ENCODE measurements at regions not wholly inside any gene's neighbourhood (a gene's known extent, or its start where the extent isn't known, plus 50 kb on each side); places are given as distances from the start of the nearest gene placed in this dataset.

DNA sequence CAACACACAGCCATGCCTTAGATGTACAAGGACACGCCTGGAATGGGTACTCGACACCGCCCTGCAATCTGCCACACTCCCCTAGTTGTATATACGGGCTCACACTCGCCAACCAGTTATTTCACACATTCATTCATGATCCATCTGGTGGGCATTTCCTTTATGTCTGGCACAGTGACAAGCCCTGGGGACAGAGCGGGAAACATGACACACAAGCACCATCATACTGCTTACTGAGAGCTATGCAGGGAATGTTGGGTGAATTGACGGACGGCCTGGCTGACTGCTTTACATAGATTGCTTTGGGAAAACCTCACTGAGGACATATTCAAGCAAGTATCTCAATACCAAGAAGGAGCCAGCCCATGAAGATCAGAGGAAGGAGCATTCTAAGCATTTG, 448.0 kb upstream of the SPRED2 start:
- Histone ChIP-seq H3K36me3 (ENCODE audit: control insufficient read depth, insufficient read depth, low read length) (no peaks in the 10 kb centered on the region), H3K9me3 (ENCODE audit: control insufficient read depth, low read length) (no peaks in the 10 kb centered on the region), H3K27ac (ENCODE audit: low read depth, low read length, severe bottlenecking) (no peak overlapping the region), H3K4me1 (ENCODE audit: control insufficient read depth, insufficient read depth, low read length, poor library complexity, severe bottlenecking) (peaks cover 28% of the 10 kb centered on the region), H3K4me3 (ENCODE audit: extremely low read depth, insufficient read depth, low read length, poor library complexity, severe bottlenecking) (no peak overlapping the region)
- WGBS, 2 experiments (ENCODE audit: insufficient coverage in 2 of 2), result 75 to 83% methylated on average over 7 of the region's 8 CpGs

- WGBS, 2 experiments (ENCODE audit: insufficient coverage in 2 of 2), result 71 to 83% methylated on average over 3 of the region's 3 CpGs
- peaks cover 28% of the 10 kb centered on the region for H3K4me1 ChIP-seq (ENCODE audit: control insufficient read depth, insufficient read depth, low read length, poor library complexity, severe bottlenecking)
- no peak overlapping the region for H3K4me3 ChIP-seq (ENCODE audit: extremely low read depth, insufficient read depth, low read length, poor library complexity, severe bottlenecking)
- peak overlapping the region; percentile 95 for H3K27ac ChIP-seq (ENCODE audit: low read depth, low read length, severe bottlenecking)
- H3K36me3 ChIP-seq (ENCODE audit: control insufficient read depth, insufficient read depth, low read length), result no peaks in the 10 kb centered on the region
- H3K9me3 ChIP-seq (ENCODE audit: control insufficient read depth, low read length), result no peaks in the 10 kb centered on the region
Measured at GRCh38 chr2:65878011-65878340, 445.6 kb upstream of the SPRED2 start.

- H3K36me3 ChIP-seq (ENCODE audit: control insufficient read depth, insufficient read depth, low read length), result no peaks in the 10 kb centered on the region
- H3K4me1 ChIP-seq (ENCODE audit: control insufficient read depth, insufficient read depth, low read length, poor library complexity, severe bottlenecking), result peaks cover 28% of the 10 kb centered on the region
- WGBS, 2 experiments (ENCODE audit: insufficient coverage in 2 of 2), result 63 to 89% methylated on average over 3 to 6 of the region's 7 CpGs
- no peak overlapping the region for H3K4me3 ChIP-seq (ENCODE audit: extremely low read depth, insufficient read depth, low read length, poor library complexity, severe bottlenecking)
- no peaks in the 10 kb centered on the region for H3K9me3 ChIP-seq (ENCODE audit: control insufficient read depth, low read length)
- H3K27ac ChIP-seq (ENCODE audit: low read depth, low read length, severe bottlenecking), result peak overlapping the region; percentile 95
Measured at GRCh38 chr2:65877331-65878010, 445.1 kb upstream of the SPRED2 start.

GRCh38 chr2:65876114-65876513, 443.7 kb upstream of the SPRED2 start:
- no peak overlapping the region for H3K27ac ChIP-seq (ENCODE audit: low read depth, low read length, severe bottlenecking)
- H3K4me1 ChIP-seq (ENCODE audit: control insufficient read depth, insufficient read depth, low read length, poor library complexity, severe bottlenecking), result peaks cover 21% of the 10 kb centered on the region
- no peak overlapping the region for H3K4me3 ChIP-seq (ENCODE audit: extremely low read depth, insufficient read depth, low read length, poor library complexity, severe bottlenecking)
- no peaks in the 10 kb centered on the region for H3K9me3 ChIP-seq (ENCODE audit: control insufficient read depth, low read length)
- 100% methylated on average over 1 of the region's 2 CpGs for WGBS, 2 experiments (ENCODE audit: insufficient coverage in 2 of 2)
- H3K36me3 ChIP-seq (ENCODE audit: control insufficient read depth, insufficient read depth, low read length), result no peaks in the 10 kb centered on the region

- no peak overlapping the region for H3K4me3 ChIP-seq (ENCODE audit: extremely low read depth, insufficient read depth, low read length, poor library complexity, severe bottlenecking)
- WGBS, 2 experiments (ENCODE audit: insufficient coverage in 2 of 2), result 80 to 83% methylated on average over 1 of the region's 2 CpGs
Measured at GRCh38 chr2:65870826-65871225, 438.4 kb upstream of the SPRED2 start.

DNA sequence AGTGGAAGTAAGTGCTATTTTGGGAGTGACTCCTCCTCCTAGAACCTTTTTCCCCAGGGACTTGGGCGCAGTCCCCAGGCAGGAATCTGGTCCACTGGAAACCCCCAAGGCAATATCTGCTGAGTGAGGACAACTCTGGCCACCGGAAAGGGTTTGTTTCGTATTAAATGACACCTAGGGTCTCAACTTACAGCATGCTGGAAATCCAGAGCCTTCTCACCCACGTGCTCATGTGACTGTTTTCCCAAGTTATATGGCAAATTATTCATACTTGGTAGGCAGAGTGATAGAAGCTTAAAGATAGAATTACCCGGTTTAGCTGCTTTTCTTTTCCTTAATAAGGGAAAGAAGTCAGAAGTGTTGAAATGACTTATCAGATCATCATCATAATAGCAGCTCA, 436.9 kb upstream of the SPRED2 start:
- Histone ChIP-seq H3K4me1 (ENCODE audit: control insufficient read depth, insufficient read depth, low read length, poor library complexity, severe bottlenecking) (no peaks in the 10 kb centered on the region), H3K36me3 (ENCODE audit: control insufficient read depth, insufficient read depth, low read length) (no peaks in the 10 kb centered on the region), H3K9me3 (ENCODE audit: control insufficient read depth, low read length) (no peaks in the 10 kb centered on the region), H3K4me3 (ENCODE audit: extremely low read depth, insufficient read depth, low read length, poor library complexity, severe bottlenecking) (no peak overlapping the region), H3K27ac (ENCODE audit: low read depth, low read length, severe bottlenecking) (no peak overlapping the region)
- WGBS, 2 experiments (ENCODE audit: insufficient coverage in 2 of 2), result 90 to 100% methylated on average over 2 to 3 of the region's 5 CpGs

More at GRCh38 chr2:65870826-65871225, 438.4 kb upstream of the SPRED2 start:
- Histone ChIP-seq H3K27ac (ENCODE audit: low read depth, low read length, severe bottlenecking) (no peak overlapping the region), H3K36me3 (ENCODE audit: control insufficient read depth, insufficient read depth, low read length) (no peaks in the 10 kb centered on the region), H3K9me3 (ENCODE audit: control insufficient read depth, low read length) (no peaks in the 10 kb centered on the region), H3K4me1 (ENCODE audit: control insufficient read depth, insufficient read depth, low read length, poor library complexity, severe bottlenecking) (no peaks in the 10 kb centered on the region)

- H3K27ac ChIP-seq (ENCODE audit: low read depth, low read length, severe bottlenecking), result no peak overlapping the region
- no peaks in the 10 kb centered on the region for H3K4me1 ChIP-seq (ENCODE audit: control insufficient read depth, insufficient read depth, low read length, poor library complexity, severe bottlenecking)
- H3K36me3 ChIP-seq (ENCODE audit: control insufficient read depth, insufficient read depth, low read length), result no peaks in the 10 kb centered on the region
- H3K4me3 ChIP-seq (ENCODE audit: extremely low read depth, insufficient read depth, low read length, poor library complexity, severe bottlenecking), result no peak overlapping the region
- no peaks in the 10 kb centered on the region for H3K9me3 ChIP-seq (ENCODE audit: control insufficient read depth, low read length)
- WGBS, 2 experiments (ENCODE audit: insufficient coverage in 2 of 2), result 80 to 86% methylated on average over 2 of the region's 5 CpGs
Measured at GRCh38 chr2:65868177-65868576, 435.8 kb upstream of the SPRED2 start.

GRCh38 chr2:65867446-65867845, 435.0 kb upstream of the SPRED2 start:
- H3K4me1 ChIP-seq (ENCODE audit: control insufficient read depth, insufficient read depth, low read length, poor library complexity, severe bottlenecking), result no peaks in the 10 kb centered on the region
- H3K27ac ChIP-seq (ENCODE audit: low read depth, low read length, severe bottlenecking), result no peak overlapping the region
- H3K4me3 ChIP-seq (ENCODE audit: extremely low read depth, insufficient read depth, low read length, poor library complexity, severe bottlenecking), result no peak overlapping the region
- no peaks in the 10 kb centered on the region for H3K36me3 ChIP-seq (ENCODE audit: control insufficient read depth, insufficient read depth, low read length)
- H3K9me3 ChIP-seq (ENCODE audit: control insufficient read depth, low read length), result no peaks in the 10 kb centered on the region
- WGBS, 2 experiments (ENCODE audit: insufficient coverage in 2 of 2), result 96 to 100% methylated on average over 2 to 4 of the region's 4 CpGs

DNA sequence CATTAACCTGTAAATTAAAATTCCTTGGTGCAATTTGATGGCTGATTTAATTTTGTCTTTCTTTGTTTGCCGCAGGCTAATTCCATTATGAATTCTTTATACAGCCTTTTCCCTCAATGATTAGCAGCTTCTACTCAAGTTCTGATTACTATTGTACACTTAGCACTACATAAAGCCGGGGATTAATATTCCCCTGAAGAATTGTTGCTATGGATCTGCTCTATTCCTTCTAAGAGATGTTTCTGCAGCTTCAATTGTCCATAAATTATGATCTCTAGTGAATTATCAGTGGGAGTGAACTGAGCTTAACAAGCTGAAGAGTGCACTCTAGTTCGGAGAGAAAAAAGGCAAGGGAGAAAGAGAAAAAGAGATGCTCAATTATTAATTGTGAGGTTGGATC, 433.7 kb upstream of the SPRED2 start:
- Histone ChIP-seq H3K4me3 (ENCODE audit: extremely low read depth, insufficient read depth, low read length, poor library complexity, severe bottlenecking) (no peak overlapping the region), H3K4me1 (ENCODE audit: control insufficient read depth, insufficient read depth, low read length, poor library complexity, severe bottlenecking) (no peaks in the 10 kb centered on the region), H3K36me3 (ENCODE audit: control insufficient read depth, insufficient read depth, low read length) (no peaks in the 10 kb centered on the region), H3K9me3 (ENCODE audit: control insufficient read depth, low read length) (no peaks in the 10 kb centered on the region), H3K27ac (ENCODE audit: low read depth, low read length, severe bottlenecking) (no peak overlapping the region)
- WGBS, 2 experiments (ENCODE audit: insufficient coverage in 2 of 2), result 71% methylated on average over 1 of the region's 3 CpGs; no CpG with 5 or more reads in 1 of the 2 experiments

GRCh38 chr2:65864619-65865018, 432.2 kb upstream of the SPRED2 start:
- no peak overlapping the region for H3K27ac ChIP-seq (ENCODE audit: low read depth, low read length, severe bottlenecking)
- no CpG with 5 or more reads among the region's 5 CpGs for WGBS, 2 experiments (ENCODE audit: insufficient coverage in 2 of 2)

DNA sequence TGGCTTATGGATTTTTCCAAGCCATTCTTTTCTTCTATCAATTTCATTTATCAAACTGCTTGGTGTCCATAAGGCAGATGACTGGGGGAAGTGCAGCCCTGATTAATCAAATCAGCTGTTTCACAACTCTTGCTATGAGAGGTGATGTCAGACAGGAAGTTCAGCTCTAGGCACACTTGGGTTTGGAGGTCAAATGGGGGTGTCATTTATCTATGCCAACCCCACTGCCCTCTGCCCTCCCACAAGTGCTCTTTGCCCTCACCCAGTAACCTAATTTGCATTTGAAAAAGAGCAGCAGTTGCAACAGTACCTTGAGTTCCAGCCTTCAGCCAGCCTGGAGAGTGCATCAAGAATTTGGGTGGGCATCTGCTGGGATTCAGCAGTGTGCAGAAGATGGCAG, 431.3 kb upstream of the SPRED2 start:
- no peak overlapping the region for H3K27ac ChIP-seq (ENCODE audit: low read depth, low read length, severe bottlenecking)
- H3K36me3 ChIP-seq (ENCODE audit: control insufficient read depth, insufficient read depth, low read length), result no peaks in the 10 kb centered on the region
- no peaks in the 10 kb centered on the region for H3K4me1 ChIP-seq (ENCODE audit: control insufficient read depth, insufficient read depth, low read length, poor library complexity, severe bottlenecking)
- H3K9me3 ChIP-seq (ENCODE audit: control insufficient read depth, low read length), result no peaks in the 10 kb centered on the region
- no peak overlapping the region for H3K4me3 ChIP-seq (ENCODE audit: extremely low read depth, insufficient read depth, low read length, poor library complexity, severe bottlenecking)

More at GRCh38 chr2:65864619-65865018, 432.2 kb upstream of the SPRED2 start:
- Histone ChIP-seq H3K36me3 (ENCODE audit: control insufficient read depth, insufficient read depth, low read length) (no peaks in the 10 kb centered on the region), H3K9me3 (ENCODE audit: control insufficient read depth, low read length) (no peaks in the 10 kb centered on the region), H3K4me3 (ENCODE audit: extremely low read depth, insufficient read depth, low read length, poor library complexity, severe bottlenecking) (no peak overlapping the region), H3K4me1 (ENCODE audit: control insufficient read depth, insufficient read depth, low read length, poor library complexity, severe bottlenecking) (no peaks in the 10 kb centered on the region)

All from mesodermal cell (in vitro differentiated cells).